ENCODE measurements at regions not wholly inside any gene's neighbourhood (a gene's known extent, or its start where the extent isn't known, plus 50 kb on each side); places are given as distances from the start of the nearest gene placed in this dataset.

GRCh38 chr18:27556741-27557140 lies 371.6 kb upstream of the CHST9 start:
- TF ChIP-seq CTCF (IDR thresholded peaks at IDR 0.05) (no peak), POLR2A (IDR thresholded peaks at IDR 0.05) (no peak)
